NT2/D1 (cell line): ENCODE measurements at regions not wholly inside any gene's neighbourhood (a gene's known extent, or its start where the extent isn't known, plus 50 kb on each side); places are given as distances from the start of the nearest gene placed in this dataset.

Source experiments
- DNase-seq: peaks from one replicate; pipeline ENCODE4 v3.0.0-alpha.2; 2011; ENCODE audit warnings: low read depth, low spot score
- H3K27me3 ChIP-seq: 2 replicates; pipeline ENCODE4 v1.6.0; 2011; ENCODE audit warnings: mild to moderate bottlenecking; ENCODE audit not compliant: insufficient read length, insufficient read depth
- H3K36me3 ChIP-seq: 2 replicates; pipeline ENCODE4 v1.6.1; 2011; ENCODE audit warnings: mild to moderate bottlenecking, low read length, mixed read lengths; ENCODE audit not compliant: insufficient read depth, insufficient read length
- H3K4me1 ChIP-seq: 2 replicates; pipeline ENCODE4 v1.5.1; 2011; ENCODE audit not compliant: insufficient read depth, insufficient read length
- H3K4me3 ChIP-seq: 2 replicates; pipeline ENCODE4 v1.5.1; 2011; ENCODE audit warnings: low read depth; ENCODE audit not compliant: insufficient read length
- H3K9ac ChIP-seq: 2 replicates; pipeline ENCODE4 v1.6.0; 2011; ENCODE audit warnings: low read depth; ENCODE audit not compliant: insufficient read length
- H3K9me3 ChIP-seq: 2 replicates; pipeline ENCODE4 v1.5.1; 2011; ENCODE audit warnings: mild to moderate bottlenecking, low read length; ENCODE audit not compliant: insufficient read depth
- SUZ12 ChIP-seq: IDR thresholded peaks from 2 replicates; pipeline ENCODE4 v1.6.1; 2011; ENCODE audit not compliant: insufficient read length, insufficient read depth; ENCODE audit errors: extremely low read depth
- YY1 ChIP-seq: IDR thresholded peaks from 2 replicates; pipeline ENCODE4 v1.6.1; 2011; ENCODE audit not compliant: insufficient read length, insufficient read depth
- ZNF274 ChIP-seq: IDR thresholded peaks from 2 replicates; pipeline ENCODE4 v1.6.1; 2011; ENCODE audit warnings: mild to moderate bottlenecking, low read depth, low read length

DNA sequence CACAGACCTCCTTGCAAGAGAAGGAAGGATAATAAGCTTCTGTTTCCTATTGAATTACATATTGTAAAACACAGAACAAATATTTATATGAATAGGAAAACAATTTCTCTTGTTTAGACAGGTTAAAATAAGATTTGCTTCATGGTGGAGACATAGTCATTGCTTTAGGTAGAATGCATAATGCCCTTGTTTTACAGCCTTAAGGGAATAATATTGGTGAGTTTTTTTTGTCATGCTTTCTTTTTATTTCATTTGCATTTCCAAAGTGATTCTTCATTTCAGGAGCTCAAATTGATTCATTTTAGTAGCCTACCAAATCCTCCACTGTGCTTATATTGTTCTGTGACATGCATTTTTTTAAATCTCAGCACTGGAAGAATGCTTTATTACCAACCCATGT, 690.7 kb downstream of the OLFM4 start:
- no peak overlapping the region for H3K9ac ChIP-seq
- no peaks in the 10 kb centered on the region for H3K4me1 ChIP-seq
- H3K9me3 ChIP-seq: no peaks in the 10 kb centered on the region
- no peak overlapping the region for H3K4me3 ChIP-seq
- H3K27me3 ChIP-seq: no peaks in the 10 kb centered on the region
- no peak for DNase-seq
- TF ChIP-seq SUZ12 (no peak), YY1 (no peak), ZNF274 (no peak)
- H3K36me3 ChIP-seq: no peaks in the 10 kb centered on the region

GRCh38 chr13:53732664-53733063, 704.1 kb downstream of the OLFM4 start:
- no peak for DNase-seq
- no peak overlapping the region for H3K4me3 ChIP-seq
- no peaks in the 10 kb centered on the region for H3K36me3 ChIP-seq
- no peak overlapping the region for H3K9ac ChIP-seq
- TF ChIP-seq YY1: no peak
- TF ChIP-seq ZNF274: no peak
- no peak for TF ChIP-seq SUZ12
- H3K4me1 ChIP-seq: no peaks in the 10 kb centered on the region
- no peaks in the 10 kb centered on the region for H3K9me3 ChIP-seq
- no peaks in the 10 kb centered on the region for H3K27me3 ChIP-seq

DNA sequence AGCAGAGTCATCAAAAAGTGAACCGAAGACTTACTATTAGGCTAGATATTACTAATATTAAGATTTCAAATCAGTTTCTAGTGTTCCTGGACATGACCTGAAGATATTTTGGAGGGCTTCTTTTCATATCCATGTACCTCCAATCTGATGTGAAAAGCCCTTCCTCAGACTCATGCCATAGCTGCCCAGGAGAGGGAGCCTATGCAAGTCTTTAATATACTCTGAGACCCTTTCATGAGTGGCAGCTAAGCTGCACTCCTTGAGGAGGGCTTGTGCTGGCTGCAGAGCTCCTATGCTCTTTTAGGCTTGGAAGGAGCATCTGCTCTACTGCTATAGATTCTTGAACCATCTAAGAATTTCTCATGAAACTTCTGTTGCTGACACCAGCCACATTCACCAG, 715.3 kb downstream of the OLFM4 start:
- H3K27me3 ChIP-seq: no peaks in the 10 kb centered on the region
- no peak for TF ChIP-seq ZNF274
- TF ChIP-seq YY1: no peak
- H3K4me3 ChIP-seq: no peak overlapping the region
- H3K4me1 ChIP-seq: no peaks in the 10 kb centered on the region
- H3K36me3 ChIP-seq: no peaks in the 10 kb centered on the region
- no peak overlapping the region for H3K9ac ChIP-seq
- DNase-seq: no peak
- no peaks in the 10 kb centered on the region for H3K9me3 ChIP-seq

DNA sequence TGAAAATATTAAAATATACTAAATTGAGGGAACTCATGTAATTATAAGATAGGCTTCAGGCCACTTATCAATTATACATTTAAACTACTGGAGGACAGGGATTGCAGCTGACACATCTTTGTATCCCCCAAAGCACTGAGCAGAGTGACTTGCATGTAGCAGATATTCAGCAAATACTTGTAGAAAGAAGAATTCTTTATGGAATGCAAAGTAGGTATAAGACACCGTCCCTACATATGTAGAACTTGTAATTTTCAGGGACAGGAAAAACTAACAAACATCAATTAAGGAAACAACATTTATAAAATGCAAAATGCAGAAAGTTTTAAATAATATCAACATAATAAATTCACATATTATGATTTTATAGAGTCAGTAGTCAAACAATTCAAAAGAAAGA, 719.2 kb downstream of the OLFM4 start:
- H3K27me3 ChIP-seq: no peaks in the 10 kb centered on the region
- no peak for DNase-seq
- no peak overlapping the region for H3K9ac ChIP-seq
- no peaks in the 10 kb centered on the region for H3K36me3 ChIP-seq
- H3K4me3 ChIP-seq: no peak overlapping the region
- H3K4me1 ChIP-seq: no peaks in the 10 kb centered on the region
- TF ChIP-seq SUZ12: no peak
- TF ChIP-seq YY1: no peak
- no peak for TF ChIP-seq ZNF274
- no peaks in the 10 kb centered on the region for H3K9me3 ChIP-seq

GRCh38 chr13:53749306-53749705, 720.7 kb downstream of the OLFM4 start:
- Histone ChIP-seq H3K9ac (no peak overlapping the region), H3K36me3 (no peaks in the 10 kb centered on the region), H3K4me3 (no peak overlapping the region), H3K27me3 (no peaks in the 10 kb centered on the region), H3K4me1 (no peaks in the 10 kb centered on the region), H3K9me3 (no peaks in the 10 kb centered on the region)
- no peak for DNase-seq
- TF ChIP-seq ZNF274: no peak
- TF ChIP-seq YY1: no peak
- TF ChIP-seq SUZ12: no peak

GRCh38 chr13:53759016-53759415, 730.4 kb downstream of the OLFM4 start:
- no peak for DNase-seq
- H3K27me3 ChIP-seq: no peaks in the 10 kb centered on the region
- no peaks in the 10 kb centered on the region for H3K4me1 ChIP-seq
- TF ChIP-seq ZNF274: no peak
- no peak for TF ChIP-seq YY1
- no peak for TF ChIP-seq SUZ12
- no peaks in the 10 kb centered on the region for H3K9me3 ChIP-seq
- H3K36me3 ChIP-seq: no peaks in the 10 kb centered on the region
- H3K4me3 ChIP-seq: no peak overlapping the region
- no peak overlapping the region for H3K9ac ChIP-seq

GRCh38 chr13:53775807-53776206, 747.2 kb downstream of the OLFM4 start:
- TF ChIP-seq YY1: no peak
- TF ChIP-seq SUZ12: no peak
- TF ChIP-seq ZNF274: no peak
- DNase-seq: no peak
- H3K4me3 ChIP-seq: no peak overlapping the region
- H3K36me3 ChIP-seq: no peaks in the 10 kb centered on the region
- H3K9ac ChIP-seq: no peak overlapping the region
- no peaks in the 10 kb centered on the region for H3K27me3 ChIP-seq
- no peaks in the 10 kb centered on the region for H3K9me3 ChIP-seq
- H3K4me1 ChIP-seq: no peaks in the 10 kb centered on the region

GRCh38 chr13:53778937-53779336, 750.3 kb downstream of the OLFM4 start:
- TF ChIP-seq YY1 (no peak), SUZ12 (no peak), ZNF274 (no peak)
- DNase-seq: no peak
- no peak overlapping the region for H3K9ac ChIP-seq

More at GRCh38 chr13:53778937-53779336, 750.3 kb downstream of the OLFM4 start:
- H3K4me1 ChIP-seq: no peaks in the 10 kb centered on the region
- H3K9me3 ChIP-seq: no peaks in the 10 kb centered on the region
- no peak overlapping the region for H3K4me3 ChIP-seq
- H3K27me3 ChIP-seq: no peaks in the 10 kb centered on the region
- H3K36me3 ChIP-seq: no peaks in the 10 kb centered on the region
